Activated CD4-positive, alpha-beta T cell treated with anti-CD3 and anti-CD28 coated beads, Interleukin-2, amount 10 ng/mL, durations not matched to agents 24 days and 14 days (primary cell): ENCODE measurements at regions not wholly inside any gene's neighbourhood (a gene's known extent, or its start where the extent isn't known, plus 50 kb on each side); places are given as distances from the start of the nearest gene placed in this dataset.

ENCODE experiments used
- DNase-seq: peaks from one replicate; pipeline ENCODE4 v3.0.0; 2022
- H3K27ac Mint-ChIP-seq: one replicate; pipeline ENCODE4 v1.8.0; 2022; ENCODE audit warnings: mild to moderate bottlenecking, mixed read lengths
- H3K27me3 Mint-ChIP-seq: one replicate; pipeline ENCODE4 v1.8.0; 2022; ENCODE audit warnings: mixed read lengths
- H3K36me3 Mint-ChIP-seq: one replicate; pipeline ENCODE4 v1.8.0; 2022; ENCODE audit warnings: low read depth, mild to moderate bottlenecking, mixed read lengths
- H3K4me1 Mint-ChIP-seq: one replicate; pipeline ENCODE4 v1.8.0; 2021; ENCODE audit warnings: mixed read lengths
- H3K4me3 Mint-ChIP-seq: one replicate; pipeline ENCODE4 v1.8.0; 2022; ENCODE audit warnings: mild to moderate bottlenecking, moderate library complexity, mixed read lengths
- H3K9me3 Mint-ChIP-seq: one replicate; pipeline ENCODE4 v1.8.0; 2021; ENCODE audit warnings: mixed read lengths
- intact Hi-C: fragments of 100-400 bp; cut with micrococcal nuclease; formaldehyde crosslinking; loops from one replicate; pipeline ENCODE4 v1.15.1; 2023

- H3K4me3 Mint-ChIP-seq: no peak overlapping the region
- H3K27ac Mint-ChIP-seq: no peak overlapping the region
- H3K9me3 Mint-ChIP-seq: no peaks in the 10 kb centered on the region
- intact Hi-C loops: no loop called here
- H3K4me1 Mint-ChIP-seq: no peaks in the 10 kb centered on the region
- no peaks in the 10 kb centered on the region for H3K36me3 Mint-ChIP-seq
- no peaks in the 10 kb centered on the region for H3K27me3 Mint-ChIP-seq
- DNase-seq: no peak
These were observed 598.5 kb upstream of the IRAK1BP1 start for GRCh38 chr6:78268591-78269452.

GRCh38 chr6:78300885-78301284, 566.5 kb upstream of the IRAK1BP1 start:
- no peak for DNase-seq
- Mint-ChIP-seq H3K36me3 (no peaks in the 10 kb centered on the region), H3K4me1 (no peaks in the 10 kb centered on the region), H3K4me3 (no peak overlapping the region), H3K27me3 (no peaks in the 10 kb centered on the region), H3K9me3 (no peaks in the 10 kb centered on the region), H3K27ac (no peak overlapping the region)
- intact Hi-C loops: no loop called here

- Mint-ChIP-seq H3K9me3 (no peaks in the 10 kb centered on the region), H3K36me3 (no peaks in the 10 kb centered on the region), H3K4me1 (no peaks in the 10 kb centered on the region), H3K27me3 (no peaks in the 10 kb centered on the region), H3K4me3 (no peak overlapping the region), H3K27ac (no peak overlapping the region)
- no peak for DNase-seq
- intact Hi-C loops: no loop called here
These were observed 564.9 kb upstream of the IRAK1BP1 start for GRCh38 chr6:78302411-78302810.

- no peak for DNase-seq
- H3K27me3 Mint-ChIP-seq: no peaks in the 10 kb centered on the region
- H3K36me3 Mint-ChIP-seq: no peaks in the 10 kb centered on the region
- no peak overlapping the region for H3K27ac Mint-ChIP-seq
- H3K4me3 Mint-ChIP-seq: no peak overlapping the region
- no peaks in the 10 kb centered on the region for H3K4me1 Mint-ChIP-seq
- no peaks in the 10 kb centered on the region for H3K9me3 Mint-ChIP-seq
- intact Hi-C loops: no loop called here
These were observed 559.3 kb upstream of the IRAK1BP1 start for GRCh38 chr6:78308025-78308424.

- DNase-seq: no peak
- Mint-ChIP-seq H3K27me3 (no peaks in the 10 kb centered on the region), H3K36me3 (no peaks in the 10 kb centered on the region), H3K9me3 (peaks cover 5% of the 10 kb centered on the region), H3K4me3 (no peak overlapping the region), H3K4me1 (no peaks in the 10 kb centered on the region), H3K27ac (no peak overlapping the region)
- intact Hi-C loops: no loop called here
These were observed 545.1 kb upstream of the IRAK1BP1 start for GRCh38 chr6:78322068-78322845.

GRCh38 chr6:78324213-78324612, 543.1 kb upstream of the IRAK1BP1 start:
- Mint-ChIP-seq H3K9me3 (peaks cover 5% of the 10 kb centered on the region), H3K27me3 (no peaks in the 10 kb centered on the region), H3K4me1 (no peaks in the 10 kb centered on the region), H3K36me3 (no peaks in the 10 kb centered on the region), H3K27ac (no peak overlapping the region), H3K4me3 (no peak overlapping the region)
- no peak for DNase-seq
- intact Hi-C loops: no loop called here

- DNase-seq: no peak
- intact Hi-C loops: no loop called here
- no peaks in the 10 kb centered on the region for H3K36me3 Mint-ChIP-seq
- no peak overlapping the region for H3K4me3 Mint-ChIP-seq
- peaks cover 3% of the 10 kb centered on the region for H3K9me3 Mint-ChIP-seq
- H3K4me1 Mint-ChIP-seq: no peaks in the 10 kb centered on the region
- H3K27me3 Mint-ChIP-seq: no peaks in the 10 kb centered on the region
- H3K27ac Mint-ChIP-seq: no peak overlapping the region
These were observed 526.6 kb upstream of the IRAK1BP1 start for GRCh38 chr6:78340755-78341154.

GRCh38 chr6:78345882-78346281, 521.5 kb upstream of the IRAK1BP1 start:
- Mint-ChIP-seq H3K9me3 (no peaks in the 10 kb centered on the region), H3K36me3 (no peaks in the 10 kb centered on the region), H3K27me3 (no peaks in the 10 kb centered on the region), H3K4me3 (no peak overlapping the region), H3K27ac (no peak overlapping the region), H3K4me1 (no peaks in the 10 kb centered on the region)
- intact Hi-C loops: no loop called here
- no peak for DNase-seq

- intact Hi-C loops: no loop called here
- Mint-ChIP-seq H3K9me3 (no peaks in the 10 kb centered on the region), H3K4me1 (no peaks in the 10 kb centered on the region), H3K36me3 (no peaks in the 10 kb centered on the region), H3K27me3 (no peaks in the 10 kb centered on the region), H3K4me3 (no peak overlapping the region), H3K27ac (no peak overlapping the region)
- DNase-seq: no peak
These were observed 520.0 kb upstream of the IRAK1BP1 start for GRCh38 chr6:78347191-78347916.

- intact Hi-C loops: no loop called here
These were observed 514.3 kb upstream of the IRAK1BP1 start for GRCh38 chr6:78353040-78353439.

GRCh38 chr6:78363688-78364087, 503.7 kb upstream of the IRAK1BP1 start:
- no peaks in the 10 kb centered on the region for H3K4me1 Mint-ChIP-seq
- H3K27me3 Mint-ChIP-seq: no peaks in the 10 kb centered on the region
- no peak overlapping the region for H3K4me3 Mint-ChIP-seq
- intact Hi-C loops: no loop called here
- H3K9me3 Mint-ChIP-seq: no peaks in the 10 kb centered on the region
- H3K36me3 Mint-ChIP-seq: no peaks in the 10 kb centered on the region
- DNase-seq: no peak
- no peak overlapping the region for H3K27ac Mint-ChIP-seq

More at GRCh38 chr6:78353040-78353439, 514.3 kb upstream of the IRAK1BP1 start:
- DNase-seq: no peak
- no peak overlapping the region for H3K27ac Mint-ChIP-seq
- H3K9me3 Mint-ChIP-seq: peaks cover 3% of the 10 kb centered on the region
- H3K27me3 Mint-ChIP-seq: no peaks in the 10 kb centered on the region
- H3K36me3 Mint-ChIP-seq: no peaks in the 10 kb centered on the region
- H3K4me1 Mint-ChIP-seq: no peaks in the 10 kb centered on the region
- no peak overlapping the region for H3K4me3 Mint-ChIP-seq

GRCh38 chr6:78365473-78365872, 501.9 kb upstream of the IRAK1BP1 start:
- Mint-ChIP-seq H3K9me3 (no peaks in the 10 kb centered on the region), H3K36me3 (no peaks in the 10 kb centered on the region), H3K4me1 (no peaks in the 10 kb centered on the region), H3K4me3 (no peak overlapping the region), H3K27me3 (no peaks in the 10 kb centered on the region), H3K27ac (no peak overlapping the region)
- no peak for DNase-seq
- intact Hi-C loops: no loop called here

GRCh38 chr6:78377056-78377455, 490.3 kb upstream of the IRAK1BP1 start:
- H3K9me3 Mint-ChIP-seq: peaks cover 3% of the 10 kb centered on the region
- intact Hi-C loops: no loop called here
- no peak overlapping the region for H3K4me3 Mint-ChIP-seq
- no peak for DNase-seq
- H3K36me3 Mint-ChIP-seq: no peaks in the 10 kb centered on the region
- H3K27me3 Mint-ChIP-seq: no peaks in the 10 kb centered on the region
- no peaks in the 10 kb centered on the region for H3K4me1 Mint-ChIP-seq
- H3K27ac Mint-ChIP-seq: no peak overlapping the region

GRCh38 chr6:78379982-78380381, 487.4 kb upstream of the IRAK1BP1 start:
- Mint-ChIP-seq H3K4me3 (no peak overlapping the region), H3K36me3 (no peaks in the 10 kb centered on the region), H3K27ac (no peak overlapping the region), H3K27me3 (no peaks in the 10 kb centered on the region), H3K9me3 (peaks cover 7% of the 10 kb centered on the region), H3K4me1 (no peaks in the 10 kb centered on the region)
- DNase-seq: no peak
- intact Hi-C loops: no loop called here
